ENCODE measurements at regions not wholly inside any gene's neighbourhood (a gene's known extent, or its start where the extent isn't known, plus 50 kb on each side); places are given as distances from the start of the nearest gene placed in this dataset.

- H3K4me1 ChIP-seq = no peaks in the 10 kb centered on the region
- no peaks in the 10 kb centered on the region for H3K9me3 ChIP-seq
- no peak for TF ChIP-seq CTCF (IDR thresholded peaks at IDR 0.05)
- H3K27ac ChIP-seq = no peak overlapping the region
- H3K36me3 ChIP-seq = no peaks in the 10 kb centered on the region
- no peaks in the 10 kb centered on the region for H3K27me3 ChIP-seq
- no peak for DNase-seq (ENCODE audit: low spot score)
- H3K4me3 ChIP-seq = no peak overlapping the region
These were observed 83.4 kb upstream of the TOP1 start for GRCh38 chr20:40945189-40945588.

GRCh38 chr20:40945754-40946450, 82.7 kb upstream of the TOP1 start:
- no peak overlapping the region for H3K27ac ChIP-seq
- no peak for DNase-seq (ENCODE audit: low spot score)
- no peaks in the 10 kb centered on the region for H3K36me3 ChIP-seq
- H3K4me3 ChIP-seq = no peak overlapping the region
- no peaks in the 10 kb centered on the region for H3K4me1 ChIP-seq
- TF ChIP-seq CTCF (IDR thresholded peaks at IDR 0.05) = peak; percentile 14 to 69
- no peaks in the 10 kb centered on the region for H3K9me3 ChIP-seq
- no peaks in the 10 kb centered on the region for H3K27me3 ChIP-seq

- H3K27me3 ChIP-seq = no peaks in the 10 kb centered on the region
- H3K4me3 ChIP-seq = no peak overlapping the region
- H3K27ac ChIP-seq = no peak overlapping the region
- H3K4me1 ChIP-seq = no peaks in the 10 kb centered on the region
- no peak for DNase-seq (ENCODE audit: low spot score)
- no peaks in the 10 kb centered on the region for H3K9me3 ChIP-seq
- no peaks in the 10 kb centered on the region for H3K36me3 ChIP-seq
- TF ChIP-seq CTCF (IDR thresholded peaks at IDR 0.05) = no peak
These were observed 82.2 kb upstream of the TOP1 start for GRCh38 chr20:40946451-40946850.

DNA sequence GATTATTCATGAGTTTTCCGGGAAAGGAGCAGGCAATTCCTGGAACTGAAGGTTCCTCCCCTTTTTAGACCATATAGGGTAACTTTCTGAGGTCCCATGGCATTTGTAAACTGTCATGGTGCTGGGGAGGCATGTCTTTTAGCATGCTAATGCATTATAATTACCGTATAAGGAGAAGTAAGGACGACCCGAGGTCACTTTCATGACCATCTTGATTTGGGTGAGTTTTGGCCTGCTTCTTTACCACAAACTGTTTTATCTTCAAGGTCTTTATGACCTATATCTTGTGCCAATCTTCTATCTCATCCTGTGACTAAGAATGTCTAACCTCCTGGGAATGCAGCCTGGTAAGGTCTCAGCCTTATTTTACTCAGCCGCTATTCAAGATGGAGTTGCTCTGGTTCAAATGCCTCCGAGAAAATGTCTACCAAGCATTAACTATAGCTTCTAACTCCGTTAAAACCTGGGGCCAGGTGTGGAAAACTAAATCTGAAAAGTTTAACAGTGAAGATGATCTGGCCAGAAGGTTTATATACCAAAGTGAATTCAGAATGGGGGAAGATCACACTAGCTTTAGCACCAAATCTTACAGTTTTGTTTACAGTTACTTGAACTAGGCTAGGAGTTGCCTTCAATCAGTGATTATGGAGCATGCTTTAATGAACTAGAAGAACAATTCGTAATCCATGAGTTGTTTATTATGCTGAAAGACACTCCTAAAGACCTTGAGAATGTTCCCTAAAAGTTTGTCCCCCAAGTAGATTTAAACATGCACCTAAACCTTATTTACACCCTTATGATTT, 80.0 kb upstream of the TOP1 start:
- Histone ChIP-seq H3K9me3 (no peaks in the 10 kb centered on the region), H3K4me3 (no peak overlapping the region), H3K27ac (no peak overlapping the region), H3K4me1 (no peaks in the 10 kb centered on the region), H3K36me3 (no peaks in the 10 kb centered on the region), H3K27me3 (no peaks in the 10 kb centered on the region)
- no peak for TF ChIP-seq CTCF (IDR thresholded peaks at IDR 0.05)
- no peak for DNase-seq (ENCODE audit: low spot score)

DNA sequence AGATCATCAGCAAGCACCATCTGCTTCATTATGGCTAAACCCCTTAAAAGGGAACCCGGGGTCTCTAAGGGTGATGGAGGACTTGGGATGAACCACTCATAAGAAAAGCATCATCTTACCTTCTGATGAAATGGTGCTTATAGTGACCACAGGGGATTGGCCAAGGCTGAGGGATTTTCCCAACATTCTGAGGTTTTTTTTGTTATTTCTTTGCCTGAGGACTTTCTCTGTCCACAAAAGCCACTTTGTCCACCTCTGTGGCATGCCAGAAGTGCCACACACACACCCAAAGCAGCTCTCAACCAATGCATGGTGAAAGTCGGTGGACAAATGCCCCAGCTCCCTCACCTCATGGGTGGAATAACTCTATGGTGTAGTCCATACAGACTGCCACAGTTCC, 79.3 kb upstream of the TOP1 start:
- no peak for TF ChIP-seq CTCF (IDR thresholded peaks at IDR 0.05)

More for the DNA sequence above, 79.3 kb upstream of the TOP1 start:
- DNase-seq (ENCODE audit: low spot score) = no peak
- H3K4me1 ChIP-seq = no peaks in the 10 kb centered on the region
- H3K9me3 ChIP-seq = peaks cover 0 to 4% of the 10 kb centered on the region in 2 donors
- H3K36me3 ChIP-seq = no peaks in the 10 kb centered on the region
- no peak overlapping the region for H3K4me3 ChIP-seq
- no peak overlapping the region for H3K27ac ChIP-seq
- H3K27me3 ChIP-seq = no peaks in the 10 kb centered on the region

Measured in right atrium auricular region (tissue), 2 donors.